IMR-90 (cell line): ENCODE measurements at regions not wholly inside any gene's neighbourhood (a gene's known extent, or its start where the extent isn't known, plus 50 kb on each side); places are given as distances from the start of the nearest gene placed in this dataset.

Experiments used
- ATAC-seq: fragments of 200-7000 bp; cut with Tn5 transposase; 2 replicates; pipeline ENCODE4 v1.9.1; 2020; ENCODE audit warnings: low read depth, mild to moderate bottlenecking, moderate library complexity
- BruUV-seq: library from RNA; stranded (reverse); fragments of 400-500 nt; replicated peaks from 2 replicates; lab custom pipeline; 2021; lab: Mats Ljungman, UMichigan
- CTCF ChIA-PET: fragments of 300-600 bp; formaldehyde crosslinking; extraction: SDS; loops from one replicate; lab custom pipeline; 2021; ENCODE audit warnings: antibody characterized with exemption; lab: Yijun Ruan, JAX
- POLR2A ChIA-PET: fragments of 300-600 bp; sonication (Branson Sonifier 250); formaldehyde crosslinking; loops from one replicate; lab custom pipeline; 2022; ENCODE audit warnings: antibody characterized with exemption; ENCODE audit not compliant: unreplicated experiment; lab: Charles Lee
- DNase-seq: peaks from one replicate; pipeline ENCODE4 v3.0.0; 2013
- H2AFZ ChIP-seq: replicated peaks from 2 replicates; pipeline ENCODE3; 2013; ENCODE audit warnings: low read length, mild to moderate bottlenecking; ENCODE audit not compliant: poor library complexity
- H2AK5ac ChIP-seq: 2 replicates; pipeline ENCODE4 v1.6.1; 2013; ENCODE audit warnings: low read depth, low read length, inconsistent platforms
- H2AK9ac ChIP-seq: replicated peaks from 2 replicates; pipeline ENCODE3; 2013; ENCODE audit warnings: mild to moderate bottlenecking, low read depth, low read length, moderate library complexity; ENCODE audit not compliant: poor library complexity
- H2BK120ac ChIP-seq: 2 replicates; pipeline ENCODE4 v1.6.1; 2013; ENCODE audit warnings: low read depth, low read length, inconsistent platforms
- H2BK15ac ChIP-seq: 3 replicates; pipeline ENCODE4 v1.6.1; 2013; ENCODE audit warnings: low read depth, low read length, inconsistent platforms
- H2BK20ac ChIP-seq: 2 replicates; pipeline ENCODE4 v1.6.1; 2013; ENCODE audit warnings: low read depth, mild to moderate bottlenecking, inconsistent platforms, low read length, moderate library complexity
- H2BK5ac ChIP-seq: 2 replicates; pipeline ENCODE4 v1.6.1; 2013; ENCODE audit warnings: mild to moderate bottlenecking, low read depth, low read length, inconsistent platforms; ENCODE audit not compliant: poor library complexity, severe bottlenecking
- H3K14ac ChIP-seq: replicated peaks from 2 replicates; pipeline ENCODE4 v1.6.1; 2013; ENCODE audit warnings: low read depth, low read length, inconsistent platforms
- H3K18ac ChIP-seq: 2 replicates; pipeline ENCODE4 v1.6.1; 2013; ENCODE audit warnings: low read depth, low read length, control low read depth
- H3K23ac ChIP-seq: 2 replicates; pipeline ENCODE4 v1.6.1; 2013; ENCODE audit warnings: low read depth, low read length, inconsistent platforms
- H3K27ac ChIP-seq: 2 replicates; pipeline ENCODE4 v1.5.1; 2013; ENCODE audit warnings: mild to moderate bottlenecking, control low read depth, low read length; ENCODE audit not compliant: insufficient read depth
- H3K27me3 ChIP-seq: 2 replicates; pipeline ENCODE4 v1.6.1; 2013; ENCODE audit warnings: low read length; ENCODE audit not compliant: control insufficient read depth, insufficient read depth
- H3K36me3 ChIP-seq: 2 replicates; pipeline ENCODE4 v1.6.1; 2013; ENCODE audit warnings: low read length, mixed read lengths; ENCODE audit not compliant: control insufficient read depth, insufficient read depth
- H3K4ac ChIP-seq: 2 replicates; pipeline ENCODE4 v1.6.1; 2013; ENCODE audit warnings: low read depth, low read length, inconsistent platforms
- H3K4me1 ChIP-seq: 2 replicates; pipeline ENCODE4 v1.6.1; 2013; ENCODE audit warnings: low read length, mixed read lengths; ENCODE audit not compliant: control insufficient read depth, insufficient read depth
- H3K4me2 ChIP-seq: 2 replicates; pipeline ENCODE4 v1.6.1; 2013; ENCODE audit warnings: low read depth, mild to moderate bottlenecking, control low read depth, low read length, moderate library complexity
- H3K4me3 ChIP-seq: 2 replicates; pipeline ENCODE4 v1.5.1; 2013; ENCODE audit warnings: low read depth, mild to moderate bottlenecking, control low read depth, low read length, moderate library complexity; ENCODE audit not compliant: insufficient read depth
- H3K56ac ChIP-seq: 2 replicates; pipeline ENCODE4 v1.6.1; 2013; ENCODE audit warnings: low read length, inconsistent platforms; ENCODE audit not compliant: insufficient read depth; ENCODE audit errors: extremely low read depth
- H3K79me1 ChIP-seq, 2 experiments: 2 replicates each; pipeline ENCODE4 v1.6.1; 2013; ENCODE audit warnings: low read length in 2 of 2, inconsistent platforms in 1 of 2, low read depth in 1 of 2
- H3K9ac ChIP-seq: 2 replicates; pipeline ENCODE4 v1.6.1; 2013; ENCODE audit warnings: low read depth, low read length, control low read depth
- H3K9me1 ChIP-seq: 2 replicates; pipeline ENCODE4 v1.6.1; 2013; ENCODE audit warnings: low read length, inconsistent platforms; ENCODE audit not compliant: insufficient read depth
- H3K9me3 ChIP-seq: 2 replicates; pipeline ENCODE4 v1.6.1; 2013; ENCODE audit warnings: low read length; ENCODE audit not compliant: control insufficient read depth, insufficient read depth
- H4K20me1 ChIP-seq: 2 replicates; pipeline ENCODE4 v1.6.1; 2013; ENCODE audit warnings: low read length, inconsistent platforms; ENCODE audit not compliant: insufficient read depth
- H4K5ac ChIP-seq: 2 replicates; pipeline ENCODE4 v1.6.1; 2013; ENCODE audit warnings: mild to moderate bottlenecking, low read depth, low read length, control low read depth
- H4K8ac ChIP-seq, 2 experiments: 2 replicates each; pipeline ENCODE4 v1.6.1; 2013; ENCODE audit warnings: low read depth in 2 of 2, low read length in 2 of 2, control low read depth in 1 of 2, inconsistent platforms in 1 of 2
- H4K91ac ChIP-seq: 2 replicates; pipeline ENCODE4 v1.6.1; 2013; ENCODE audit warnings: low read depth, low read length, inconsistent platforms; ENCODE audit not compliant: insufficient read depth
- BHLHE40 ChIP-seq: fragments of 150-350 bp; IDR thresholded peaks from 2 replicates; pipeline ENCODE4 v1.6.1; 2016; ENCODE audit warnings: mild to moderate bottlenecking, low read depth, low read length
- CHD1 ChIP-seq: IDR thresholded peaks from 2 replicates; pipeline ENCODE4 v1.6.1; 2012; ENCODE audit warnings: low read depth, low read length, improper control_type of control experiment
- CTCF ChIP-seq: conservative IDR thresholded peaks from 2 replicates; pipeline ENCODE4 v1.5.1; 2012; ENCODE audit warnings: mild to moderate bottlenecking, low read depth, low read length, improper control_type of control experiment
- FOS ChIP-seq: fragments of 150-350 bp; IDR thresholded peaks from 2 replicates; pipeline ENCODE4 v1.6.1; 2016; ENCODE audit warnings: low read depth, low read length
- MAFK ChIP-seq: IDR thresholded peaks from 2 replicates; pipeline ENCODE4 v1.6.1; 2012; ENCODE audit warnings: low read depth, low read length, improper control_type of control experiment
- MXI1 ChIP-seq: IDR thresholded peaks from 2 replicates; pipeline ENCODE4 v1.6.1; 2012; ENCODE audit warnings: low read depth, mild to moderate bottlenecking, low read length, moderate library complexity, borderline replicate concordance
- NFE2L2 ChIP-seq: fragments of 150-350 bp; IDR thresholded peaks from 2 replicates; pipeline ENCODE4 v1.6.1; 2016; ENCODE audit warnings: low read depth, mild to moderate bottlenecking, low read length
- RAD21 ChIP-seq: IDR thresholded peaks from 2 replicates; pipeline ENCODE4 v1.6.1; 2012; ENCODE audit warnings: low read length, improper control_type of control experiment
- RCOR1 ChIP-seq: IDR thresholded peaks from 2 replicates; pipeline ENCODE4 v1.6.1; 2012; ENCODE audit warnings: mild to moderate bottlenecking, low read length, improper control_type of control experiment; ENCODE audit not compliant: insufficient replicate concordance
- RFX5 ChIP-seq: IDR thresholded peaks from 2 replicates; pipeline ENCODE4 v1.8.0; 2012; ENCODE audit warnings: low read depth, mild to moderate bottlenecking, low read length, moderate library complexity
- SMC3 ChIP-seq: fragments of 150-350 bp; IDR thresholded peaks from 2 replicates; pipeline ENCODE4 v1.6.1; 2016; ENCODE audit warnings: low read depth, mild to moderate bottlenecking, antibody characterized with exemption, low read length, moderate library complexity
- WGBS, 2 experiments: methylation state at CpG; one replicate each; pipeline versions ENCODE4 v1.1.5 to v1.1.7; 2013; ENCODE audit warnings: missing lambda C conversion rate in 2 of 2; ENCODE audit not compliant: insufficient read length in 1 of 2; ENCODE audit errors: extremely low coverage in 2 of 2; 5-methylcytosine and 5-hydroxymethylcytosine counted together
- dilution Hi-C: fragments of 300-500 bp; cut with HindIII; formaldehyde crosslinking; loops from one replicate; pipeline ENCODE4 v1.14.3; 2018; ENCODE audit warnings: low sequenced_read_pairs; ENCODE audit not compliant: unreplicated experiment
- in situ Hi-C: fragments of 300-500 bp; cut with MboI; formaldehyde crosslinking; loops from 3 replicates; pipeline ENCODE4 v1.14.3; 2019; ENCODE audit warnings: low sequenced_read_pairs, inconsistent platforms, mixed read lengths
- intact Hi-C: fragments of 100-400 bp; cut with micrococcal nuclease; formaldehyde crosslinking; loops from 2 replicates; pipeline ENCODE4 v1.10.0; 2022

DNA sequence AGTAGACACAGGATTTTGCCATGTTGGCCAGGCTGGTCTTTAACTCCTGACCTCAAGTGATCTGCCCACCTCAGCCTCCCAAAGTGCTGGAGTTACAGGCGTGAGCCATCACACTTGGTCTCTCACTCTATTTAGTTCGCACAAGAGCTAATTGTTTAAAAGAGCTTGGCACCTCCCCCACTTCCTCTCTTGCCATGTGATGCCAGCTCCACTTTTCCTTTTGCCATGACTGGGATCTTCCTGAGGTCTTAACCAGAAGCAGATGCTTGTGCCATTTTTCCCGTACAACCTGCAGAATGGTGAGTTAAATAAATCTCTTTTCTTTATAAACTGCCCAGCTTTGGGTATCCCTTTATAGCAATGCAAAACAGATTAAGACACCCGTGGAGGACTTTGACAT, 200.1 kb upstream of the FRMD6 start:
- Histone ChIP-seq H3K9ac (no peak overlapping the region), H2BK20ac (no peak overlapping the region; the same call in 1 of the 2 replicates), H3K23ac (no peak overlapping the region), H3K56ac (no peak overlapping the region), H2AFZ (no peak overlapping the region), H4K5ac (no peak overlapping the region), H4K91ac (no peak overlapping the region), H3K18ac (no peak overlapping the region), H3K4ac (no peak overlapping the region), H3K14ac (no peak overlapping the region), H3K27me3 (no peaks in the 10 kb centered on the region), H2BK120ac (no peak overlapping the region), H3K9me1 (peaks cover 21% of the 10 kb centered on the region), H3K4me3 (no peak overlapping the region), H4K8ac (no peak overlapping the region), H2AK5ac (no peak overlapping the region), H2AK9ac (no peak overlapping the region), H3K4me1 (peaks cover 9% of the 10 kb centered on the region), H3K4me2 (no peak overlapping the region), H3K9me3 (no peaks in the 10 kb centered on the region), H3K27ac (no peak overlapping the region), H3K79me1 (peaks cover 0 to 3% of the 10 kb centered on the region in 2 experiments; a peak in 1 of 4 replicates), H2BK5ac (no peak overlapping the region), H4K20me1 (no peaks in the 10 kb centered on the region), H3K36me3 (no peaks in the 10 kb centered on the region), H2BK15ac (peak overlapping the region; percentile 18; the same call in 1 of the 3 replicates)
- ATAC-seq (no peak), DNase-seq (no peak)
- POLR2A ChIA-PET, result no interaction called here
- no TSS peak for BruUV-seq
- 100% methylated on average over 1 of the region's 4 CpGs; no CpG with 5 or more reads in 1 of the 2 experiments for WGBS, 2 experiments
- intact Hi-C loops, result no loop called here
- CTCF ChIA-PET, result no interaction called here
- dilution Hi-C loops, result no loop called here
- in situ Hi-C loops, result no loop called here
- TF ChIP-seq SMC3, result no peak
- TF ChIP-seq MXI1, result no peak
- no peak for TF ChIP-seq FOS
- no peak for TF ChIP-seq BHLHE40
- no peak for TF ChIP-seq RCOR1
- no peak for TF ChIP-seq MAFK
- TF ChIP-seq CTCF, result no peak
- no peak for TF ChIP-seq CHD1
- no peak for TF ChIP-seq RAD21
- no peak for TF ChIP-seq NFE2L2
- TF ChIP-seq RFX5, result no peak
